Retinal pigment epithelial cell (primary cell): ENCODE measurements at regions not wholly inside any gene's neighbourhood (a gene's known extent, or its start where the extent isn't known, plus 50 kb on each side); places are given as distances from the start of the nearest gene placed in this dataset.
"Not testable (repeated sequence)": the region's sequence is repeated elsewhere in the genome, so short reads cannot be mapped to it uniquely, and the experiment has no call there.

Experiments
- DNase-seq: peaks from one replicate; pipeline ENCODE4 v3.0.0-alpha.2; 2010; ENCODE audit warnings: low read depth
- H3K4me3 ChIP-seq: 2 replicates; pipeline ENCODE4 v1.5.1; 2011; ENCODE audit warnings: mild to moderate bottlenecking, low read length, control low read depth, moderate library complexity
- CTCF ChIP-seq: conservative IDR thresholded peaks from 2 replicates; pipeline ENCODE4 v1.5.1; 2011; ENCODE audit warnings: low read depth, low read length, control low read depth, inconsistent platforms

- no peak for TF ChIP-seq CTCF
- no peak for DNase-seq
- no peak overlapping the region for H3K4me3 ChIP-seq
Observed at GRCh38 chr7:7018290-7018689, 164.1 kb upstream of the C1GALT1 start.

DNA sequence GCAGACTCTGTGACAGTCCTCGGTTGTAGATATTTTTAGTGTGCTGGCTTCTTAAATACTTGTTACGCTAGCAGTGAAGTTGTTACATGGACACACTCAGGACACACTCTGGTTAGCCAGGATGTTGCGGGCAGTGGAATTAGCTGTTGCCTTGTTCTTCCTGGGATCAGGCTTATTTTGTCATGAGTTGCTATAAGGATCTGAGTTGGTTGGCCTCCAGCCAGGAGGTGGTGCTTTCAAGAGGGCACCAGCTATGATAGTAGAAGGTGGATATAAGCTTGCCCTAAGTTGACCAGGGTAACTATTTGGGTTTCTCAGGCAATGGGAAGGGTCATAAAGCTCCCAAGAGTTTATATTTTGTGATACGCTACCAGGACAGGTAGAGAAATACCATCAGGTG is 150.1 kb upstream of the C1GALT1 start:
- no peak for TF ChIP-seq CTCF
- DNase-seq = no peak
- no peak overlapping the region for H3K4me3 ChIP-seq

GRCh38 chr7:7035851-7036250 is 146.5 kb upstream of the C1GALT1 start:
- TF ChIP-seq CTCF = no peak
- DNase-seq = no peak
- H3K4me3 ChIP-seq = no peak overlapping the region

GRCh38 chr7:7042286-7042893 is 140.0 kb upstream of the C1GALT1 start:
- not testable (repeated sequence) for DNase-seq, H3K4me3 ChIP-seq

DNA sequence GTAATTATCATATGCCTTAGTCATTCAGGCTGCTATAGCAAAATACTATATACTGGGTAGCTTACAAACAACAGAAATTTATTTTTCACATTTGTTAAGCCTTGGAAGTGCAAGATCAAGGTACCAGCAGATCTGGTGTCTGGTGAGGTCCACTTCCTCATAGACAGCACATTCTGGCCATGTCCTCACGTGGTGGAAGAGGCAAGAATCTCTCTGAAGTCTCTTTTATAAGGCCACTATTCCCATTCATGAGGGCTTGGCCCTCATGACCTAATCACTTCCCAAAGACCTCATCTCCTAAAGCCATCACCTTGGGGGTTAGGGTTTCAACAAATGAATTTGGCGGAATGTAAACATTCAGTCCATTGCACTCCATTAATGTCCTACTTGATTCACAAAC is 137.5 kb upstream of the C1GALT1 start:
- TF ChIP-seq CTCF = no peak
- H3K4me3 ChIP-seq = no peak overlapping the region
- no peak for DNase-seq

- H3K4me3 ChIP-seq = no peak overlapping the region
- no peak for DNase-seq
- TF ChIP-seq CTCF = no peak
Observed at GRCh38 chr7:7048213-7048612, 134.1 kb upstream of the C1GALT1 start.

DNA sequence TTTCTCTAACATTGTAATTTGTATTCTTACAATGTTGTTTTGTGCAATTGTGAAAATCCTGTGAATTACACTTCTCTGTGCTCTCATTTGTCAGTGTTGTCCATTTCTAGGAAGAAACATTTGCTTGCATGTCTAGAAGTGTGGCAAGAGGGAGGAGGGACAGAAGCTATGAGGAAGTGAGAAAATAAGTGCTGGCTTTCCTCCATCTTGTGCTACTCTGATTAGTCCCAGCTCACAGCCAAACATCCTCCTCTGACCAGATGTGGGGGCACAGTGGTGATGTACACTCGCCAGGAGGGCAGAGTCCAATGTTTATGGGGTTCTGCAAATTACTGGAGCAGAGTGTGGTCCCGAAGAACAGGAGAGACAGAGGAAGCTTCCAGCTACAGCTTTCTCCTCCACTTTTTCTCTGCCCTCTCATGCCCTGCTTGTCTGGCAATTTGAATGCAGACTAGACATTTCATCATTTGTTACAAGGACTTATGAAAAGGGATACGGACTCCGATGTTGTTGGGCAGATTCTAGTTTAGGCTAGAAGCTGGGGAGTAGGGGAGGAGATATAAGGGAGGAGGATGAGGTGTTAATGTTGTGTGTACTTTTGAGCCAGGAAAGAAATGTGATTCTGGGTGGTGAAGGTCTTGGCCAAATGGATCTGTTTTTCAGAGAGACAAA is 131.0 kb upstream of the C1GALT1 start:
- no peak overlapping the region for H3K4me3 ChIP-seq
- TF ChIP-seq CTCF = no peak
- no peak for DNase-seq
